ENCODE measurements at regions not wholly inside any gene's neighbourhood (a gene's known extent, or its start where the extent isn't known, plus 50 kb on each side); places are given as distances from the start of the nearest gene placed in this dataset.

DNA sequence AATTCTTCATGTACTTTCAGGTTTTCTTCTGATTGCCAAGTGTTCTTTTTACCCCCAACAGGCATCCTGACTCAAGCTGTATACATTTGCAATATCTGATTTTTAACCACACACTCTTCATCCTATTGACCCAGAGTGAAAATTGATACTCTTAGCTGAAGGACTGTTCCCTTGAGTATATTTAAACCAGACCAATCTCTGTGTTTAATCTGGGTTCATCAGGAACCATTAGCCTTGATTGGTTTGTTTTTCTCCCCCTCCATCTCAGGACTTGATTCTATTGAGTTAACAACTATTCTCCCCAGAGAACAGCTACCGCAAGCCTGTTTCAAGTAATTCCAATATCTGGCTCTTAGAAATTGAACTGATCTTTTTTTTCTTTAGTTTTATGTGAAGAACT is 222.3 kb upstream of the NOVA1 start:
- H3K4me2 ChIP-seq (ENCODE audit: insufficient read depth, low read length): no peak overlapping the region
- H3K79me2 ChIP-seq (ENCODE audit: insufficient read depth, low read length): no peaks in the 10 kb centered on the region
- H4K20me1 ChIP-seq (ENCODE audit: insufficient read depth, low read length): no peaks in the 10 kb centered on the region
- no peak overlapping the region for H3K9ac ChIP-seq (ENCODE audit: low read depth, low read length)
- no peaks in the 10 kb centered on the region for H3K36me3 ChIP-seq (ENCODE audit: insufficient read depth, low read length)
- no peaks in the 10 kb centered on the region for H3K9me3 ChIP-seq (ENCODE audit: insufficient read depth, low read length, severe bottlenecking)
- H3K27me3 ChIP-seq (ENCODE audit: insufficient read depth, low read length, poor library complexity): no peaks in the 10 kb centered on the region
- no peak overlapping the region for H3K4me3 ChIP-seq (ENCODE audit: low read depth in 1 of 2, low read length in 2 of 2)
- DNase-seq (no peak), ATAC-seq (ENCODE audit: insufficient read depth, low read depth) (no peak)
- H3K27ac ChIP-seq (ENCODE audit: low read length): no peak overlapping the region
- TF ChIP-seq, protein P1, sequence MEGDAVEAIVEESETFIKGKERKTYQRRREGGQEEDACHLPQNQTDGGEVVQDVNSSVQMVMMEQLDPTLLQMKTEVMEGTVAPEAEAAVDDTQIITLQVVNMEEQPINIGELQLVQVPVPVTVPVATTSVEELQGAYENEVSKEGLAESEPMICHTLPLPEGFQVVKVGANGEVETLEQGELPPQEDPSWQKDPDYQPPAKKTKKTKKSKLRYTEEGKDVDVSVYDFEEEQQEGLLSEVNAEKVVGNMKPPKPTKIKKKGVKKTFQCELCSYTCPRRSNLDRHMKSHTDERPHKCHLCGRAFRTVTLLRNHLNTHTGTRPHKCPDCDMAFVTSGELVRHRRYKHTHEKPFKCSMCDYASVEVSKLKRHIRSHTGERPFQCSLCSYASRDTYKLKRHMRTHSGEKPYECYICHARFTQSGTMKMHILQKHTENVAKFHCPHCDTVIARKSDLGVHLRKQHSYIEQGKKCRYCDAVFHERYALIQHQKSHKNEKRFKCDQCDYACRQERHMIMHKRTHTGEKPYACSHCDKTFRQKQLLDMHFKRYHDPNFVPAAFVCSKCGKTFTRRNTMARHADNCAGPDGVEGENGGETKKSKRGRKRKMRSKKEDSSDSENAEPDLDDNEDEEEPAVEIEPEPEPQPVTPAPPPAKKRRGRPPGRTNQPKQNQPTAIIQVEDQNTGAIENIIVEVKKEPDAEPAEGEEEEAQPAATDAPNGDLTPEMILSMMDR (IDR thresholded peaks at IDR 0.05; ENCODE audit: borderline replicate concordance, extremely low read depth, low read length, poor library complexity, severe bottlenecking): no peak
- no peak for TF ChIP-seq EZH2 (IDR thresholded peaks at IDR 0.05; ENCODE audit: borderline replicate concordance, low read depth, low read length, severe bottlenecking)
- no peak overlapping the region for H2AFZ ChIP-seq (ENCODE audit: low read depth, low read length)
- H3K4me1 ChIP-seq (ENCODE audit: insufficient read depth, low read length): no peaks in the 10 kb centered on the region

DNA sequence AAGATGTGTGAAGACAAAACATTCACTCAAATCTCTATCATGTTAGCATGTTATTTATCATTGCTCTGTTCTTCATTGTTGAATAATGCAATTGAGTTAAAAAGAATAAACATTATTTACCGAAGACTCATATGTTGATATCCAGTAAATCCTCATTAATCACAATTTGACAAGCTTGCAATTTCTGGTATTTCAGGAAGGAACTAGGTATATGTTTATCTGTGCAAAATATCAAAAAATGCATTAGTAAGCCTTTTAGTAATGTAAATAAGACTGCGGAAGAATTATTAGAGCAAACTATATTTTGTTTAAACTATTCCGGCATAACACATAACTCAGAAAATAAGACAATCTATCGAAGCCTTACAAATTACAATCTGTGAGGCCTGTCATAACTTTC is 222.7 kb upstream of the NOVA1 start:
- no peaks in the 10 kb centered on the region for H4K20me1 ChIP-seq (ENCODE audit: insufficient read depth, low read length)
- TF ChIP-seq, protein P1 (IDR thresholded peaks at IDR 0.05; ENCODE audit: borderline replicate concordance, extremely low read depth, low read length, poor library complexity, severe bottlenecking): no peak
- TF ChIP-seq EZH2 (IDR thresholded peaks at IDR 0.05; ENCODE audit: borderline replicate concordance, low read depth, low read length, severe bottlenecking): no peak
- no peaks in the 10 kb centered on the region for H3K9me3 ChIP-seq (ENCODE audit: insufficient read depth, low read length, severe bottlenecking)
- no peak overlapping the region for H3K9ac ChIP-seq (ENCODE audit: low read depth, low read length)
- no peak for DNase-seq
- no peak overlapping the region for H3K4me2 ChIP-seq (ENCODE audit: insufficient read depth, low read length)
- no peaks in the 10 kb centered on the region for H3K36me3 ChIP-seq (ENCODE audit: insufficient read depth, low read length)
- H3K27me3 ChIP-seq (ENCODE audit: insufficient read depth, low read length, poor library complexity): no peaks in the 10 kb centered on the region
- H2AFZ ChIP-seq (ENCODE audit: low read depth, low read length): no peak overlapping the region
- H3K4me1 ChIP-seq (ENCODE audit: insufficient read depth, low read length): no peaks in the 10 kb centered on the region
- ATAC-seq (ENCODE audit: insufficient read depth, low read depth): no peak
- no peak overlapping the region for H3K27ac ChIP-seq (ENCODE audit: low read length)
- no peak overlapping the region for H3K4me3 ChIP-seq (ENCODE audit: low read depth in 1 of 2, low read length in 2 of 2)
- H3K79me2 ChIP-seq (ENCODE audit: insufficient read depth, low read length): no peaks in the 10 kb centered on the region

DNA sequence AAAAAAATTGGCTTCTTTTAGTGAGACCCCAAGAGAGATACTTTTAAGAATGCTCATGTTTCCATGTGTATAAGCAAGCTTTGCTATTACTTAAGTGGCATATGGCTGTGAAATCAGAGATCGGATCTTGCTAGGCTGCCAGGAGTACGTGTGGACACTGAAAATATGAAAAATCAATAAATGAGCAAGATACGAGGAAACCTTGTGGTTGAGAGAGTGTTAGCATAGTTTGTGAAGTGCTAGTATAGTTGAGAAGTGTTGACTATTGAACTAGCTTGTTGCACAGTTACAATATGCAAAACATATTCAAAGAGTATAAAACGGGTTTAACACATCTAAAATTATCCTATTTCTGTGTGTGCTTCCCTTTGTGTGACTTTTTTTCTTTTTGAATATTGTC is 230.9 kb upstream of the NOVA1 start:
- Histone ChIP-seq H3K4me3 (ENCODE audit: low read depth in 1 of 2, low read length in 2 of 2) (no peak overlapping the region), H3K27me3 (ENCODE audit: insufficient read depth, low read length, poor library complexity) (no peaks in the 10 kb centered on the region), H3K27ac (ENCODE audit: low read length) (no peak overlapping the region), H2AFZ (ENCODE audit: low read depth, low read length) (no peak overlapping the region), H3K4me2 (ENCODE audit: insufficient read depth, low read length) (no peak overlapping the region), H3K79me2 (ENCODE audit: insufficient read depth, low read length) (no peaks in the 10 kb centered on the region), H4K20me1 (ENCODE audit: insufficient read depth, low read length) (no peaks in the 10 kb centered on the region), H3K4me1 (ENCODE audit: insufficient read depth, low read length) (no peaks in the 10 kb centered on the region), H3K36me3 (ENCODE audit: insufficient read depth, low read length) (no peaks in the 10 kb centered on the region), H3K9ac (ENCODE audit: low read depth, low read length) (no peak overlapping the region), H3K9me3 (ENCODE audit: insufficient read depth, low read length, severe bottlenecking) (no peaks in the 10 kb centered on the region)
- DNase-seq (no peak), ATAC-seq (ENCODE audit: insufficient read depth, low read depth) (no peak)
- TF ChIP-seq EZH2 (IDR thresholded peaks at IDR 0.05; ENCODE audit: borderline replicate concordance, low read depth, low read length, severe bottlenecking): no peak
- TF ChIP-seq, protein P1 (IDR thresholded peaks at IDR 0.05; ENCODE audit: borderline replicate concordance, extremely low read depth, low read length, poor library complexity, severe bottlenecking): no peak

DNA sequence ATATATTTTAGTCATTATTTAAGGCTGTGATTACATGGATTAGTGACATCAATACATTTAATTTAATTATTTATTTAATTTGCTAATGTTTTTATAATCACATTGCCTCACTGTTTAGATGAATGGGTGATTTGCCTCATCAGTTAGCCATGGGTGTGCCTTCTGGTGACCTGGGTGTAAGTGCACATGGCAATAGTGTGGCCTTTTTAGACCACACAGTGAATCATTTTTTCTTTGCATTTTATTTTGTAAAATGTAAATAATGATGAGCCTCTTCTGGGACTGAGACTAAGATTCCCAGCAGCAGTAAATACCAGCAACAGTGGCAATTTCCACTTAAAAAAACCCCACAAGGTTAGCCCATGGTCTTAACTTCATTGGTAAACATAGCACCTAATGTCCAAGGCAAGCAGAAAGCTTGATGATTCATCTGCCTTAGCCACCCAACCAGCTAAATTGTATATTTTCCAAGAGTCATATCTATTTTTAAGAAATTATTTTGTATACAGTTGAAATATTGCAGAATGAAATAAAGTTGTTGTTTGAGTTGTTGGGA is 235.9 kb upstream of the NOVA1 start:
- Histone ChIP-seq H3K4me2 (ENCODE audit: insufficient read depth, low read length) (no peak overlapping the region), H3K79me2 (ENCODE audit: insufficient read depth, low read length) (no peaks in the 10 kb centered on the region), H4K20me1 (ENCODE audit: insufficient read depth, low read length) (no peaks in the 10 kb centered on the region), H3K27ac (ENCODE audit: low read length) (no peak overlapping the region), H3K4me1 (ENCODE audit: insufficient read depth, low read length) (no peaks in the 10 kb centered on the region), H3K9ac (ENCODE audit: low read depth, low read length) (no peak overlapping the region), H3K27me3 (ENCODE audit: insufficient read depth, low read length, poor library complexity) (no peaks in the 10 kb centered on the region), H3K36me3 (ENCODE audit: insufficient read depth, low read length) (no peaks in the 10 kb centered on the region), H3K4me3 (ENCODE audit: low read depth in 1 of 2, low read length in 2 of 2) (no peak overlapping the region), H3K9me3 (ENCODE audit: insufficient read depth, low read length, severe bottlenecking) (no peaks in the 10 kb centered on the region), H2AFZ (ENCODE audit: low read depth, low read length) (no peak overlapping the region)
- no peak for ATAC-seq (ENCODE audit: insufficient read depth, low read depth)
- TF ChIP-seq, protein P1 (IDR thresholded peaks at IDR 0.05; ENCODE audit: borderline replicate concordance, extremely low read depth, low read length, poor library complexity, severe bottlenecking): no peak
- TF ChIP-seq EZH2 (IDR thresholded peaks at IDR 0.05; ENCODE audit: borderline replicate concordance, low read depth, low read length, severe bottlenecking): no peak
- DNase-seq: no peak
